COLO829 (cell line): ENCODE measurements at regions not wholly inside any gene's neighbourhood (a gene's known extent, or its start where the extent isn't known, plus 50 kb on each side); places are given as distances from the start of the nearest gene placed in this dataset.
A peak's percentile ranks its signal among the peaks of the same experiment; 100 is the strongest.

Experiments
- DNase-seq: peaks from one replicate; pipeline ENCODE4 v3.0.0; 2012; ENCODE audit warnings: low spot score

DNA sequence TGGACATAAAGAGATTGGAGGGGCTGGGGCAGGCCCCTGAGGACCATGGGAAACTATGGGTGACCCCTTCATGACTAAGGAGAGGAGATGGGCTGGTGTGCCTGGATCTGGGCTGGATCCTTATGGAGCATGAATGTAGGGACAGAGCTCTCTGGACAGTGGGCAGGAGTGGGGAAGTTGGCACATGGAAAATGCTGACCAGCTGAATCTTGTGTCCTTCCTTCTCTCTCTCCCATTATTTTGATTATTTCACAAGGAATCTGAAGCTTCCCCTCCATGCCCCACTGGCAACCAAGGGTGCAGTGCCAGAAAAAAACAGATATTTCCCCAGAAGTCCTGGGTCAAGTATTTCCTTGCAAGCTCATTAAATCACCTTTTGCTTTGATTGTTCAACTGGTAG lies 175.2 kb downstream of the DHX35 start:
- DNase-seq = no peak

DNA sequence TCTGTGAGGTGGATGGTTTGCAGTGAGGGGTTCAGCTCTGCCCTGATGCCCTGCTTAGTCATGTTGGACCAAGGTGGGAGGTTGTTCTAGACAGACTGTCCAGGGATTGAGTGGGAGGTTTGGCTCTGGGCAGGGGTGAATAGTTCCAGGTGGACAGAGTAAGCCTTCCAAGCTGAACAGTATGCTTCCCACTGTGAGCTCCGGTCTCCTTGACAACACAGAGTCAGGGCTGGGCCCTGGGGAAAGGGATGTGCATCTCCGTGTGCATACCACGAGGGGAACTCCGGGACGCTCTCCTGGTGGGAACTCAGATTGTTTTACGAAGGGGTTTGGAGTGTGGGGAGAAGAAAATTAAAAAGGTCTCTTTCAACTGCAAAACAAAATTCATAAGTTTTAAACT lies 174.7 kb downstream of the DHX35 start:
- DNase-seq = no peak

DNA sequence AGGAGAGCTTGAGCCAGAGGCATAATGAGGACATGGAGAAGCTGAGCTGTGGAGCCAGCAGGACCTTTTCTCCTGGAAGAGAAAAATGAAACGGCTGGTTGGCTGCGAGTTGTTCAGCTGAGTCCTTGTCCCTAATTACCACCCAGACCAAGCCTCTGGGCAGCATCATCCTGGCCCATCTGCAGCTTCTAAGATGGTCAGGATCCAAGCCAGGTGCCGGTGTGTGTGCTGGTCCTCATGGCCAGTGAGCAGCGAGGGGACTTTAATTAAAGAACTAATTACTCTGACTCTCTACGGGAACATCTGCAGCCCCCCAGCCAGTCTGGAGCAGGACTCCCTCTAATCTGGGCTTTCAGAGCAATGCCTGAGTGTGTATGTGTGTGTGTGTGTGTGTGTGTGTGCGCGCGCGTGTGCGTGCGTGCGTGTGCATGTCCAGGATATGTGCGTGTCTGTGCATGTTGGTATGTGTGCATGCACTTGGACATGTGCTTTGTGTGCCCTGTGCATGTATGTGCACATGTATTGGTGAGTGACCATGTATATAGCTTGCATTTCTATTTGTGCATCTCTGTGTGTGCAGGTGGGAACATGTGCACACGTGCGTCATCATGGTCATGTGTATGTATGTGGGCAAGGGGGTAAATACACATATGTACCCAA lies 173.9 kb downstream of the DHX35 start:
- DNase-seq = no peak

DNA sequence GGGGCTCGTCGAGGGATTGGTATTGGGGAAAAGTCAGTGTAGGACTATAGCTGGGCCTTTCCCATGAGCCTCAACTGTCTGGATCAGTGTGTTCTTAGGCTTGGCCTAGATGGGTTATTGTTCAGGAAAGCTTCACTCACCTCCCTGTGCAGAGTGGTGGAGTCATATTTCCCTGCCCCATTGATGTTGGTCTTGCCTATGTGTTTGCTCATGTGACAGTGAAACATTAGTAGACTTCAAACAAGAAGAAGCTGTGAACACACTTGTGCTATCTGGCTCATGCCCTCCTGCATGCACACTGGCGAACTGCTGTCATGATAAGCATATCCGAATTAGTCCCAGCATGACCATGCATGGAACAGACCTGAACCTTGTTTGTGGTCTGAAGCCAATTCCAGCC lies 171.1 kb downstream of the DHX35 start:
- DNase-seq = no peak

DNA sequence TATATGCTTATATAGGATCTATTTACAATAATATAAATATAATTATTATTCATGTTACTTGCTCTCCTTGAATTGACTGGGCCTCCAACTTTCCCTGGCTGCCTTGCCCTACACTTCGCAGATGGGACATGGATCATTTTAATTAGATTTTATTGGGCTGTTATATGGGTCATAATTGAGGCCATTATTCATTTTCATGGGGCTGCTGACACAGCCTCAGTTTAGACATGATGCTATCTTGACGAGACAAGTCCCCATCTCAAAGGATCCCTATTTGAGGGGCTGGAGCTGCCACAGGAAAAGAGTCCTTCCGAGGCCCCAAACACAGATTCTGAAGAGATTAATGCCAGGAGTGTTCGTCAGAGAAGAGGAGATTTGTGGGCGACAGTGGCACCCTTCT lies 170.4 kb downstream of the DHX35 start:
- DNase-seq = no peak

DNA sequence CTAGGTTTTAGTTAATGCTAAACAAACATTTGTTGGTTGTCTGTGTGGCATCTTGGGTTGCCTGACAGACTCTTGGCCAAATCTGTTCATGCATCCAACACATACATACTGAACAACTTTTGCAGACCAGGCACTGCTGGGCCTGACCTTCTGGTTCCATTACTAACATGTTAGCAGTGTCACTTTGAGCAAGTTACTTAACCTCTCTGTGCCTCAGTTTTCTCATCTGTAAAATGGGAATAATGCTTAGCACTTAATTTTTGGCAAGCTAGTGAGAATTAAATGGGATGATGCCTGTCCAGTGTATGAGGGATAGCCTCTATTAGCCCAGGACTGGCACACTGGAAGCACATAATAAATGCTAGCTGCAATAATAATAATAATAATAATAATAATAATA lies 169.9 kb downstream of the DHX35 start:
- no peak for DNase-seq

DNA sequence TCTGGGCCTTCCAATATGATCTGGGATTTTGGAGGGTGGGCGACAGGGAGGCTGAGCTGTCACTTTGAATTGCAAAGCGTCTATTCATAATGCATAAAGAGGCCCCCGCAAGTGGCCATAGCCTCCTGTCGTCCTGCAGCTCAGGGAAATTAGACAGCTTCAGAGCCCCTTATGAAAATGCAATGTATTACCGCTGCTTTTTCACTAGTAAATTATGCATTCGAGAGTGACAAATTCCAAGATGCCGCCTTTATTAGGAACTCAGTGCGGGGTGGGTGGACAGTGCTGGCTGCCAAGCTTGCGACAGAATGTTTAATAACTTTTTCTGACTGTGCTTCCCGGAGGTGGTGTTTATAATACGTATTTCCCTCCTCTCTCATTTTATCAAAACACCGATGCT lies 168.5 kb downstream of the DHX35 start:
- no peak for DNase-seq

DNA sequence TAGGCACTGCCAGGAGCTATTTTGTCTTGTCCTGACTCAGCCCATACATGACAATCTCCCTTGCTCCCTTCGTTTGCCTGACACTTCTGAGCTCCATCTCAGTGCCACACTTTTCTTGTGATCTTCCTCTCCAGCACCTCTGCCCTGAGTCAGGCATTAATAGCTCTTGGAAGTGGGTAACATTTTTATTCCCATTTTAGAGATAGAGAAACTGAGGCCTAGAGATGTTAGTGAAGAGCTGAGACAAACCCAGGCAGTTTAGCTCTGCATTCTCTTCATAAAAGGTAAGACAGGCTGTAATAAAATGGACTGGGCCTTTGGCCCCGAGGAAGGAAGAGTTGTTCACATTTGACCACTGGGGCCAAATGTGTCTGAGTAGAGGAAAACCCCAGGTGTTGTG lies 167.4 kb downstream of the DHX35 start:
- no peak for DNase-seq

DNA sequence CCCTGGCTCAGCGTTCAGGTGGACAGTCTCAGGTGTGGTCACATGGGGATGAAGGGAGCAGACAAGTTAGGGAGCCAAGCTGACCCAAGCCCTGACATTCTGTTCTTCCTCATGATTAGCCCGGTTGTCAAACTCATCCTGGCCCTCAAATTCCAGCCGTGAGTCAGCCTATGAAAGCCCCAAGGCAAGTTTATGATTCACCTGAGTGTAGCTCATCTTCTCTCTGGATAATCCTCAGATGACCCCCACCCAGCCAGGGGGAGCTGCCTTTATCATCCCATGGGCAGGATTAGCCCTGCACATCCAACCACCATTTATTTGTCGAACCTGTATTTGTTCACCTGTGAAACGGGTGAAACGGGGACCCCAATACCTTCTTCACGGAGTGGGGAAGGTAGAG lies 161.9 kb downstream of the DHX35 start:
- no peak for DNase-seq

DNA sequence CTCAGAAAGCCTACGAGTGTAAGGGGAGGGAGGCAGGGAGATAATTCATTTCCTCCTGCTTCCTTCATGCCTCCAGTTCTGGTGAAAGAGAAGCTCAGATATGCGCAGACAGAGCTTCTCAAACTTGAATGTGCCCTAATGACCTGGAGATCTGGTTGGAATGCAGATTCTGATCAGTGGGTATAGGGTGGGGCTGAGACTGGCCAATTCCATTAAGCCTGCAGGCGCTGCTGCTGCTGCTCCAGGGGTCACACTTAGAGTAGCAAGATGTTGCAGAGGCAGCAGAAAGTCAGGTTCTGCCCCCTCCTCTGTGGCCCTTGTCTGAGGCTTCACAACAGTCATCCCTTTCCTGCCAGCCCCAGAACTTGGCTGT lies 161.0 kb downstream of the DHX35 start:
- no peak for DNase-seq

DNA sequence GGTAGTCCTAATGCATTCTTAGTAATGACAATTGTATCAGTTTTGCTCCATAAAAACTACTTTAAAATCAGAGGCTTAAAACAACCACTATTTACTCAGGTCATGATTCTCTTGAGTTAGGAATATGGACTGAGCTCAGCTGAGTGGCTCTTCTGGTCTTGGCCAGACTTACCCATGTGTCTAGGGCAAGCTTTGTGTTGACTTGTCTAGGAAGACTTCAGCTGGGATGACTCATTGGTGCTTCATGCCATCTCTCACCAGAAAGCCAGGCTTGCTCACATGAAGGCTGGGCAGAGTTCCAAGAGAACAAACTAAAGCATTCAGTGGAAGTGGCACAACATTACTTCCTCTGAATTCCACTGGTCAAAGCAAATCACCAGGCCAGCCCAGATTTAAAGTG lies 155.3 kb downstream of the DHX35 start:
- DNase-seq = peak; percentile 97

DNA sequence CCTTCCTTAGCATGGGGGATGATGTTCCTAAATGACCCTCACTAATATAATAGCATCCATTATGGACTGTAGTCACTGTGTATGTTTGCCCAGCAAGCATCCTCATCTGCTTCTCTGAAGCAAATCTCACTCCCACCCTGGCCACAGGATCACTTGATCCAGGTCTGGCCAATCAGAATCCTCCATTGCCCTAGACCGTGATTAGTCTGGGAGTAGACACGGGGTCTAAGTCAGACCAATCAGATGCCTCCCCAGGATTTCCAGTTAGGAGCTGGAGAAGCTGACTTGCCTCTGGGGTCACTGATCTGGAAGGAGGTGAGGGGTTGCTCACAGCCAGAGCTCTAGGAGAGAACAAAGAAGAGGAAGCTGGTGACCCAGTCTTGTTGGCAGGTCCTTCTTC lies 153.9 kb downstream of the DHX35 start:
- DNase-seq = no peak

DNA sequence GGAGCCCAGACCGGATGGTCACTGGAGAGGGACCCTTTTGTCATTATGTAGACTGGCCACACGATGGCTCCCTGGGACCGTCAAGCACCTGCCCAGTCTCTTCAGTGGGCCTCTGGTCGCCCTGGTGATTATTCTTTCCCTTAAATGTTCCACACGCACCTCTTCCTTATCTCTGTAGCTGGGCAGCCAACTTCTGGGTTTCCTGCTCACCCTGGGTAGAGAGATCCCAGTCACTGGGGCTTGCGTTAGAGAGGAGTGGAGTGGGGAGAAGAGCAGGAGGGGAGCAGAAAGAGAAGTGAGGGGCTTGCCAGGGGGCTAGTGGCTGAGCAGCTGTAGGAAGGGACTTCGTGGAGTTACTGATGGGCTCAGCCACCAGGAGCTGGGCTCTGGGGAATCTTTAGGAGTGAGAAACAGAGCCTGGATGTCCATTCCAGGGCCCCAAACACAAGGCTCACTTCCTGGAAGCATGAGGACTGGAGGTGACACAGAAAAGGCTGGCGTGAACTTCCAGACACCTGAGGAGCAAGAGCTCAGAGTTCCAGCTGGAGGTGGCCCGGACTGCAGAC lies 150.1 kb downstream of the DHX35 start:
- peak; percentile 82 for DNase-seq

DNA sequence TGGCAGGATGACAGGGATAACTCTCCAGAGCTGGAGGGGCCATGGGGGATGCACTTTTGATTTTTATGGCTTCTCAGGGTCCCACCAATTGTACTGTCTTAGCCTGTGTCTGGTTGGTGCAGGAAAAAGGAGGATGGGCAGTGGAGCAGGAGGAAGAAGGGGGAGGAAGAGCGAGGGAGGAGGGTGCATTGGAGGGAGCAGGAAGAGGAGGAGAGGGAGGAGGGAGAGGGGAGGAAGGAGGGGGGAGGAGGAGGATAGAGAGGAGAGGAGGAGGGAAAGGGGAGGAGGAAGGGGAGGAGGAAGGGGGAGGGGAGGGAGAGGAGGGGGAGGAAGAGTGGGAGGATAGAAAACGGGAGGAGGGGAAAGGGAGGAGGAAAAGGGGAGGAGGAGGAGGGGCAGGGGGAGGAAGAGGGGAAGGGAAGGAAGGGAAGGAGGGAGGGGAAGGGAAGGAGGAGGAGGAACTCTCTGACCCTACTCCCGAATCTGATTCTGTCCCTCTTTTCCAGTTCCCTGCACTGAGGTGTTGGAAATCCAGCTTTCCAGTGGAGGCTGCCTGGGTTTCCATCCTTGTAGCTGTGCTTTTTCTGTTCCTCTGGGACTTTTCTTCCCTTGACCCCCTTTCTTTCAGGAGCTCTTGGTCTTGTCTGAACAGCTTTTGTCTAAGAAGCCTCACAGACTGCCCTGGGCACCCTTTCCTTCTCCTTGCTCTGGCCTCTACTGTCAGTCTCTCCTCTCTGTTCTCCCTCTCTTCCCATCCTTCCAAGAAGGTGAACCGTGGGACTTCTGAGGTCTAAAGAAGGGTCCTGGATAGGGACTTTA lies 149.4 kb downstream of the DHX35 start:
- DNase-seq = no peak

DNA sequence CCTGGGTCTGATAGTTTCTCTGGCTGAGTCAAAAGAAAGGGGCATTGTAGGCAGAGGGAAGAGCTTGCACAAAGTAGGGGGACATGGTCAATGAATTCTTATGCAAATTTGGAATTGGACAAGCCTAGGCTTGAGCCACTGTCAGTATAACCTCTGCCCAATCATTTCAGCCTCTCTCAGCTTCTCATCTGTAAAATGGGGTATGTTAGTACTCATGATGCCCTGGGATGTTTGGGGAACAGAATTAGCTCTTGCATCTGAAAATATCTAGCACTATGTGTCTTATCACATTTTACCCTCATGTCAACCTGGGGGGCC lies 148.6 kb downstream of the DHX35 start:
- no peak for DNase-seq

DNA sequence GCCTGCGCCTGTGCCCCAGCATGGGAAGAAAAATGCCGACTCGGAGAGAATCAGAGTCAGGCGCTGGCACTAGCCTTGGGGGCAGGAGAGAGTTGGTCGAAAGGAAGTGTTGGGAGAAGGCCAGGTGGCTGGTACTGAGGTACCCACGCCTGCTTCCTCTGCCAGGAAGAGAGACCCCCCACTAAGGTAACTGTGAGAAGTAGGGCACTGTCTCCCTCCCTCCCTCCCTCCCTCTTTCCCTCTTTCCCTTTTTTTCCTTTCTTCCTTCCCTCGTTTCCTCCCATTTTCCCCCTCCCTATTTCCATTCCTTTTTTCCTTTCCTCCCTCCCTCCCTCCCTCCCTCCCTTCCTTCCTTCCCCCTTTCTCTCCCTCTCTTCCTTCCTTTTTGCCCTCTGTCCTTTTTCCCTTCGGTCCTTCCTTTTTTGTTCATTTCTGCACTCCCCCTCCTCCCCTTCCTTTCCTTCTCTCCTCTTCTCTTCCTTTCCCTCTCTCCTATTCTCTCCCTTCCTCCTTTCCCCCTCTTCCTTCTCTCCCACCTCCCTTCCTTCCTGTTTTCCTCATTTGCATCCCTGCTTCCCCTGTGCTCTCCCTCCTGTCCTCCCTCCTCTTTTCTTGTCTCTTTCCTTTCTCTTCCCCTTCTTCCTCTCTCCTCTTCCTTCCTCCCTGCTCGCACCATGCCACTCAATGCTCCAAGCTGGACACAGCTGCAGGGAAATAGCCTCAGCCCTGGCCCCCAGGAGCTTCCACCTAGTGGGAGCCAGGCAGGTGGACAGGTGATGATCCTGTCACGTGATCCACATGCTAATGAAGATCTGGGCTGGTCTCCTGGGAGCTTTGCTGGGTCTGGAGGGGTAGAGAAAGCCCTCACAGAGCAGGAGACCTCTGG lies 148.0 kb downstream of the DHX35 start:
- no peak for DNase-seq

DNA sequence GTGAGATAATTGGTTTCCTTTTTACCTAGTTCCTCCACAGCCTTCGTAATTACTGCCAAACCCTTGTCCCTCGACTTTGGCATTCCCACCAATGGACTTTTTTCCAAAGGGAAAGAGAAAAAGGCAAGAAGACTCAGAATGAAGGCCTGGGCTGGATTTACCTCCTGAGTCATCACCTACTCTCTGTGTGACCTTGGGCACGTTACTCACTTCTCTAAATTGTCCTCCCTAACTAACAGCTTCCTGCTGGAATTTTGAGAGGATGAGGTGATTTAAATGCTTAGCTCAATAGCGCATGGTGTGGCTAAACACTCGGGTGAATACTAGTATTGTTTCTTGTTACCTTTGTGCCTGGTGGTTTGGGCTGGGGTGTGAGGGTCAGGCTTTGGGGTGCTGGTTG lies 146.6 kb downstream of the DHX35 start:
- DNase-seq = no peak

DNA sequence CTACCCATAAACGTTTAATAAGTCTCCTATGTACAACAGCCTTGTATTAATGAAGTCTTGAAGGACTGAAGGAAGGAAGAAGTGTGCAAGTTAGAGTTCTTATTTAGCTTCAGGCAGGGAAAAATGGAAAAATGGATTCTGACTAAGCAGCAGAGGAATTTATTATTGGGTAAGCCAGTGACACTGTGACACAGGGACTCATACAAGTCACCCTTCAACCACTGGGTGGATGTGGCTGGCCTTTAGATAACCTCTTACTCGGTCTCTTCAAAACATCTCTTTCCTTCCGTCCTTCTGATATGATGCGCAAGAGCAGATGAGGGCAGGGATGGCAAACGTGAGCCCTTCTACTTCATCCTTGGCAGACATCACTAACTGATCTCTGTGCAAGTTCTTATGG lies 145.6 kb downstream of the DHX35 start:
- DNase-seq = no peak

DNA sequence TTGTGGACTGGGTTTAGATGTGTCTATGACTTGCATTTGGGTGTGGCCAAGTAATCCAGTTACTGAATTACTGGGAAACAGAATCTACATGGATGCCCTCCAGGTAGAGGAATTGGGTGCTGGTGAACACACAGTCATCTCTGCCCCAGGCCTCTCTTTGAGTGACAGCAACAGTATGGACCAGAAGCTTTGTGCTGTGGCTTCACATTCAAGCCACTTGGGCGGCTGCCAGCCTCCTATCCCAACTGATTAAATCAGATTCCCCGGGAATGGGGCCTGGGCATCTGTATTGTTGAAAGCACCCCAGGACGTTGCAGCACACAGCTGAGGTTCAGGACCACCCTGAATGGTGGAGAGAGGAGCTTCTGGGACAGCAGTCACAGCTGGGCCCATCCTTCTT lies 144.6 kb downstream of the DHX35 start:
- DNase-seq = no peak

DNA sequence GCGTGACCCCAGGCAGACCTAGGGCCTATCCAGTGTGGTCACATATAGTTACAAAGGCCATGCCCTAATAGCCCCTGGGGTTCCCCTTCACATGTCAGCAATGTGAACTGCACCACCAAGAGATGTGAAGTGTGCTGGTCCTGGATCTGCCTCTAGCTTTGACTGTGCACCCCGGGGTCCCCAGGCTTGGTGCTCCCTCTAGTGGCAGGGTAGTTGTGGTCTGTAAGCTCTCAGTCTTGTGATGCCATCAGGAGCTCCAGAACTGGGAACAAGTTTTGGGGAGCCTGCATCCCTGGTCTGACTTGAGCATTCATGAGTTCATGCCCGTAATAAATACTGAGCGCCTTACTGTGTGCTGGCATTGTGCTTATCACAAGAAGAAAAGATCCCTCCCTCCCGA lies 143.4 kb downstream of the DHX35 start:
- no peak for DNase-seq

DNA sequence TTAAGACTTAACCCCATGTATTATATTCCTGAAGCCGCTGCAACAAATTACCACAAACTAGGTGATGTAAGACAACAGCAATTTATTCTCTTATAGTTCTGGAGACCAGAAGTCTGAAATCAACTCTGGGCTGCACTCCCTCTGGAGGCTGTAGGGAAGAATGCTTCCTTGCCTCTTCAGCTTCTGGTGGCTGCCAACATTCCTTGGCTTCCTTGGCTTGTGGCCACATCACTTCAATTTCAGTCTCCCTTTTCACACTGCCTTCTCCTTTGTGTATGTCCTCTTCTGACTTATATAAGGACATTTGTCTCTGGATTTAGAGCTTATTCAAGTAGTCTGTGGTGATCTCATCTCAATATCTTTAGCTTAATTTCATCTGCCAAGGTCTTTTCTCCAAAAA lies 141.6 kb downstream of the DHX35 start:
- no peak for DNase-seq

DNA sequence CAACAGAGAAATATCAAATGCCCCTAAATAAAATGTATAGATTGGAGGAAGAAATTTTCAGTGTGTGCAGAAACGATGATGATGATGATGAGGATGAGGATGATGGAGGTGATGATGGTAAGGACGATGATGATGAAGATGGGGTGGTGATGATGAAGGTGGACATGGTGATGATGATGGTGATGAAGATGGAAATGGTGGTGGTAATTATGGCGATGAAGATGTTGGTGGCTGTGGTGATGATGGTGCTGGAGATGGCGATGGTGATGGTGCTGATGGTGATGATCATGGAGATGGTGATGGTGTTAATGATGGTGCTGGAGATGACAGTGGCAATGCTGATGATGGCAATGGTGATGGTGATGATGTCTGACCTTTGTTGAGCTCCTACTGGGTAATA lies 141.2 kb downstream of the DHX35 start:
- DNase-seq = no peak

DNA sequence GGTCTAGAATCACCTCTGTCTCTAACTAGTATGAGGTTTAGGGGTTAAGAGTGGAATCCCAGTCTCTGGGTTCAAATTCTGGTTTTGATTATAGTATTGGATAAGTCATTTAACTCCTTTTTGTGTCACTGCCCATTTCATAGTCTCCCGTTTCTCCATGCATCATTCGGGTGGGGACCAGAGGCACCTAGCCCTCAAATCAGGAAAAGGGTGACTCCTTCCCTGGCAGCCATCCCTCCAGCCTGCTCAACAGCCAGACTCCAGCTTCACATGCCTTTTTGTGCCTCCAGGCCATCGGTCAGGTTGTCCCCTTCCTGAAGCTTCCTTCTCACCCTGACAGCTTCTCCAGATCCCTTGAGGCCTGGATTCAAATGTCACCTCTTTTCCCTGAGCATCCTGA lies 139.8 kb downstream of the DHX35 start:
- no peak for DNase-seq
